RPMI8226 (cell line): ENCODE measurements at regions not wholly inside any gene's neighbourhood (a gene's known extent, or its start where the extent isn't known, plus 50 kb on each side); places are given as distances from the start of the nearest gene placed in this dataset.
"Not testable (repeated sequence)": the region's sequence is repeated elsewhere in the genome, so short reads cannot be mapped to it uniquely, and the experiment has no call there.

Experiments used
- DNase-seq: peaks from one replicate; pipeline ENCODE4 v3.0.0-alpha.2; 2015

- no peak for DNase-seq
These were observed 108.5 kb downstream of the KCNK1 start for GRCh38 chr1:233722212-233722979.

DNA sequence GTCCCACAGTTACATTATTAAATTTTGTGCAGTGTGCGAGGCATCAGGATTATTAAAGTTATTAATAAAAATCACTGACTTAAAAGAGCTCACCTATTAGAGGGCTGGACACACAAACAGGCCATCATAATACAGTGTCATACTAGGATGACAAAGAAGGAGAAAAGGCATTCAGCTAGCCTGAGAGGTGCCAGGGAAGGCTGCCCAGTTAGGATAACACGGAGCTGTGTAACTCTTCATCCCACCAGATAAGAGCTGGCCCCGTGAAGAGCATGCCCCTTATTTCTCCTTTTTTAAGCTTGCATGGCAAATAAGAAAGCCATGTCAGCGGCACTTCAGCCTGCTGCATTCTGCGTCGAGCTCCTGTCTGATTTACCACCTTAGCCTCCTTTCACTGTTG, 109.5 kb downstream of the KCNK1 start:
- DNase-seq: no peak

- DNase-seq: not testable (repeated sequence)
These were observed 110.3 kb downstream of the KCNK1 start for GRCh38 chr1:233724131-233724631.

DNA sequence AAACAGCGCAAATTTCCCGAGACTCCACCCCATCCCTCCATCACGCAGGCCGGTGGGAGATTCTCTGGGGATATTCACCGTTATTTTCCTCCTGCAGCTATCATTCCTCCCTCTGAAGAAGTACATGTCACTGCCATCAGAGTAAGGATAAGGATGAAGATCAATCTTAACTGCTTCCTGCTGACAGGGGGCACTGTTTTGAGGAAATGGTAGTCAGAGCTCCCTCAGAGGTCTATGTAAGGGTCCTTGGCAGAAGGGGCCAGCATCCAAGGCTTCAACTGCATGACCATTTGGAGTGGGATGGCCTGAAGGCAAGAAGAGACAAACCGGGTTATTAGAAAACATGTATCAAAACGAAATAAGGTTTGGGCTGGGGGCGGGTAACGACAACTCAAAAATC, 111.5 kb downstream of the KCNK1 start:
- DNase-seq: no peak

DNA sequence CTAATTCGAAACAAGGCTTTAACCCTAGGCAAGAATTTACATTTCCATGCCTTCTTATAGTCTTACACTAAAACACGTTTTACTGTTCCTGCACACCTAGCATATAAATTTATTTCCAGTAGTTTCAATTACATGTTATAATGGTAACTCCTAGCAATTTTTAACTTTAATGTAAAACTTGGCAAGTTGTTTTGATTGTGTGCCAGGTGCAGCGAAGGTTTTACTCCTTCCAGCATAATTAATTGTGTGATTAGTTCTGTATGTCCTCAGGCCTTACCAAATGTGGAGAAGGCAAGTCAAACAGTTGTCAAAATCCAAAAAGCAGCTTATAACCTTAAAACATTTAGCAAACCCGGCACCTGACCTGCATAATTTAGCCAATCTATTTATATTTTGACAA, 114.8 kb downstream of the KCNK1 start:
- no peak for DNase-seq

DNA sequence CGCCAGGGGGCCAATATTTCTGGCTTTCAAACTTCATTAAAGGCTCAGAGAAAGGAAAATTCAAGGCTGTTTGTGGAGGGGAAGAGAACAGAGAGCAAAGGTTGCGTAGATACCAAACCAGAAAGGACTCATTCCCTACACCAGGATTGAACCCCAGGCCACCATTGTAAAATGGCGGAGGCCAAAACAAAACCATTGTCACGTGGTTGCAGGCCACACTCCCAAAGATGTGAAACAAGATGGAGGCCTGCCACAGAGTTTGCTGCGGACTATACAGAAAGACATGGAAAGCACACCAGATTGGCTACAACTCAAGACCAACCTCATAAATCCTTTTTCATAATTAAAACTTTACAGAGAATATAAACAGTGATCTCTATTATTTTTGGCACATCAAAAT, 116.5 kb downstream of the KCNK1 start:
- no peak for DNase-seq

- DNase-seq: peak; percentile 65
These were observed 116.9 kb downstream of the KCNK1 start for GRCh38 chr1:233730809-233731208.

- DNase-seq: no peak
These were observed 118.3 kb downstream of the KCNK1 start for GRCh38 chr1:233732206-233732605.

DNA sequence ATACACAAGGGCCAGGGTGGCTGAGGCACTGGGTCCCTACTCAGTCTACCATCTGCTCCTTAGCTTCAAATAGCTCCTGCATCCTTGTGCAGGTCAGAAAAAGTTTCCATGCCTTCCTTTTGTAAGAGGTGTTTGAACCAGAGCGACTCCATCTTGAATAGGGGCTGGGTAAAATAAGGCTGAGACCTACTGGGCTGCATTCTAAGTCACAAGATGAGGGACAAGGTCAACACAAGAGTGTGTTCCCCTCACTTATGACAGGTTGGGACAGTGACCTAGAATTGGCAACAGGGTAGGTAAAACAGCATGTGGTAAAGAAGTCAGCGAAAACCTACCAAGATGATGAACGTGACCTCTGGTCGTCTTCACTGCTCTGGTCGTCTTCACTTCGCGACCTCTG, 120.5 kb downstream of the KCNK1 start:
- no peak for DNase-seq

DNA sequence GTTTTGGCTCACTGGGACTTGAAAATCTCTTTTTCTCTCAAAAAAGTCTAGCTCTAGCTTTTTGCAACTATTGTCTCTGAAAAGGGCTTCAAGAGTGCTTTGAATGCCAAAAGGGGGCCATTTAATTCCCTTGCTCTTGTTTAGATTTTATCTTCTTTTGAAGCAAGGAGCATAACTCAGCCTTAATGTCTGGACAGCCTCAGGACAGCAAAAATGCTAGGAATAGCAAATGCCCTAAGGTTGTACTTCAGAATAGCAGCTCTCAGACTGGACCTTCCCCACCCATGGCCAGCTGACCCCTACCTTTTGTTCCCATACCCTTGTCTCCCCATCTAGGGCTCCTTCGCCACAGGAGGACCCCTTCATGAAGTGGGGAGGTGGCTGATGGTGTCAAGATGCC, 121.4 kb downstream of the KCNK1 start:
- no peak for DNase-seq

DNA sequence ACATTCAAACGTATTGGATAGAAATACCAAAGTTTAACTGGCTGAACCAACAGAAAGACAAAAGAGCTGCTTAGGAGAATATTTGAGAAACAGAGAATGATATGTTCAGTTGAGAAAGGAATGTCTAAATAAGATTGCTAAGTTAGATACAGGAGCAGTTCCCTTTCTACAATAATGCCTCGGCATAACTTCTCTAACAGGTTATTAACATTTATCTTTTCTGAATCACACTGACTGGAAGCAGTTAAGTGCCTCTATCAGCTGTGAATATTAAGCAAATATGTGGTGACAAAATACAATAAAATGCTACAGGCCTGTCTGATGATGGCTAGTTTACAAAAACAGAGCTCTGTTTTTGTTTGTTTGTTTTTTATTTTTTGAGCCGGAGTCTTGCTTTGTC, 121.9 kb downstream of the KCNK1 start:
- DNase-seq: no peak

DNA sequence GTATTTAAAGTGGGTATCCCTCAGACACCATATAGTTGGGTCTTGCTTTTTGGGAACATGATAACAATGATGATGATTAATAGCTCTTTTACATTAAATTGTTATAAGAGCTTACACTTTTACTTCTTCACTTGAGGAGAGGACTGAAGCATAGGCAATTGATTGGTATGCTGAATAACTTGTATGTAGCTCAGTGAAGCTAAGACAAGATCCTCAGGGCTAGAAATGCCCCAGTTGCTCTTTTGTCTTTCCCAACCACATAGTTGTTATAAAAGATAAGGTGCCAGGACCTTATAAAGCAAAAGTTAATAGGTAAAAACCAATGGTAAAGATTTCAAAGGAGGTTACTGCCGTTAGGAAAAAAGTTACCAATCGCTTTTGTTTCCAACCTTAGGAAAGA, 123.4 kb downstream of the KCNK1 start:
- DNase-seq: no peak

DNA sequence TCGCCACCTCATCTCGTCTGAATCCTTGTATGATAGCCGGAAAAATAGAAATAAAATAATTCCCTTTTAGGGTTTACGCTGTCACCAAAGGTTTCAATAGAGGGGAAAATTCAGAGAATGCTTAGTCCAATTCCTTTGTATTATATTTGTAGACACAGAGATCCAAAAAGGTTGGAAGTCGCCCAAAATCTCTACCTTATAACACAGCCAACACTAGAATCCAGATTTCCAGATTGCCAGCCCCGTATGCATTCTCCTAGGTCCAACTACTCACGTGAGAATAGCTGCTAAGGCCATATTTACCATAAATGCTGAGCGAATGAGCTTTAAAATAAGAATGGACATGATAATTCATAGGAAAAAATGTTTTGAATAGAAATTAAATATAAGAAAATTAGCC, 124.5 kb downstream of the KCNK1 start:
- no peak for DNase-seq

- DNase-seq: peak; percentile 28
These were observed 124.9 kb downstream of the KCNK1 start for GRCh38 chr1:233738850-233739249.

DNA sequence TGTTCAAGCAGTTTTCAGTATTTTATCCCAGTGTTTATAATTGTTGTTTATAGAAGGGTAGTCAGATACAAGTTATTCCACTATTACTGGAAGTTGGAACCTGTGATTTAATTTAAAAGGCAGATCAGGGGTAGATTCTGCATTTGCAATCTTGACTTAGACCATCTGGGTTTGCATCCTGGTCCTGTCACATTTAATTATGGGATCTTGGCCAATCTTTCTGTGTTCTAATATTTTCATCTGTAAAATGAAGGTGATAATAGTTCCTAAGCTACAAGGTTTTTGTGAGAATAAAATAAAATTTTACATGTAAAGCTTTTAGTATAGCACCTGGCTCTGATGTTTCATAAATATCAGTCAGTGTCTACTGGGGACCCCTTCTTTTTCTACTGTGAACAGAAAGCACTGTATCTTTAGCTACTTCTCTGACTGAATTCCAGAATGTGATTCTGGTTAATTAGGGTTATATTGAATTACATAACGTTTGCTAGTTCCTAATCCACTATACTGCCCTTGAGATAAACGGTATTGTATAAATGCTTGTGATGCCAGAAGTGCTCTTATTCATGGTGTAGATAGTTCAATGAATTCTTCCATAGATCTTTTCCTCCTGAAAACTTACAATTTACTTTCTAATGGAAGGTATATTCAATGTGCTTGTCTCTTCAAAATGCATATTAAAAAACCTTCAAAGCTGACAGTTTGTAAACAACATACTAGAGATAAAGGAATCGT, 131.0 kb downstream of the KCNK1 start:
- DNase-seq: no peak

- DNase-seq: no peak
These were observed 136.2 kb downstream of the KCNK1 start for GRCh38 chr1:233750139-233750538.

GRCh38 chr1:233759665-233760064, 144.8 kb upstream of the SLC35F3 start:
- DNase-seq: no peak

- DNase-seq: not testable (repeated sequence)
These were observed 140.2 kb upstream of the SLC35F3 start for GRCh38 chr1:233764304-233764703.

DNA sequence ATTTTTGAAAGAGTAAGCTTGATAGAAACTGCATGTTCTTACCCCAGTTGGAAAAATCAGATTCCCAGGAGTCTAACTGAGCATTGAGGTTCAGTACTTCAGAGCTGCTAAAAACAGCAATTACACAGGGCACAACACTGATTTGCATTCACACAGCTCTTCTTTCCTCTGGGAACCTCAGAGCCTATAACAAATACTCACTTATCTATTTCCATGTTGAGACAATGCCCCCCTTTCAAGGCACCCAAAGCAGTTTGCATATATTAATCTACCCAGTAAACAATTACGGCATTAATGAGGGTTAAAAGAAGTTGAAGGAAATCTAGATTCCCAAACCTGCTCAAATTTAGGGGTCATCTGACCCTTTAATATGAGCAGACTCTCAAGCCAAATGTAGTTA, 126.9 kb upstream of the SLC35F3 start:
- DNase-seq: no peak

DNA sequence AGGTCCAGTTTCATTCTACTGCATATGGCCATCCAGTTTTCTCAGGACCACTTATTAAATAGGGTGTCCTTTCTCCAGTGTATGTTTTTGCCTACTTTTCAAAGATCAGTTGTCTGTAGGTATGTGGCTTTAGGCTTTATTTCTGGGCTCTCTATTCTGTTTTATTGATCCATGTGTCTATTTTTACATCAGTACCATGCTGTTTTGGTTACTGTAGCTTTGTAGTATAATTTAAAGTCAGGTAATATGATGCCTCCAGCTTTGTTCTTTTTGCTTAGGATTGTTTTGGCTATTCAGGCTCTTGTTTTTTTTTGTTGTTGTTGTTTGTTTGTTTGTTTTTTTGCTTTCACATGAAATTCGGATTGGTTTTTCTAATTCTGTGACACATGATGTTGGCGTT, 124.4 kb upstream of the SLC35F3 start:
- DNase-seq: no peak

DNA sequence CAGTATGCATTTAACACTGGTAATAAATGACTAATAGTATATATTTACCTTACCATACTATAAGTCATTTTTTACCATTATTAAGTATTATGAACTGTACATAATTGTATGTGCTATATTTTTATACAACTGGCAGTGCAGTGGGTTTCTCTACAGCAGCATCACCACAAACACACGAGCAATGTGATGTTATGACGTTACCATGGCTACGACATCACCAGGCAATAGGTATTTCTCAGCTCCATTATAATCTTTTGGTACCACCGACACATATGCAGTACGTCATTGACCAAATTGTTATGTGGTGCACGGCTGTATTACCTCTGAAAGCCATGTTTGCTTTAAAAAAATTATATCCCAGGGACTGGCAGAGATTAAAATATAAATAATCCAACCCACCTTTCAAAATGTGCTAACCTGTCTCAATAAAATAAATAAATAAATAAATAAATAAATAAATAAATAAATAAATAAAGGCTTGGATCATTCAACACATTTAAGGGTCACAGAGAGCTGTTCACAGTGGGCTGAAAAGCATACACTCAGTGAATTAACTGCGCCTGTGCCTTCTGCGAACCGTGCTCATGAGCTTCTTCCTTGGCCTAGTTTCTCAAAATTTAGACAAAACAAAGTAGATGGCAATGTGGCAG, 121.4 kb upstream of the SLC35F3 start:
- no peak for DNase-seq

- no peak for DNase-seq
These were observed 116.9 kb upstream of the SLC35F3 start for GRCh38 chr1:233787599-233787998.

DNA sequence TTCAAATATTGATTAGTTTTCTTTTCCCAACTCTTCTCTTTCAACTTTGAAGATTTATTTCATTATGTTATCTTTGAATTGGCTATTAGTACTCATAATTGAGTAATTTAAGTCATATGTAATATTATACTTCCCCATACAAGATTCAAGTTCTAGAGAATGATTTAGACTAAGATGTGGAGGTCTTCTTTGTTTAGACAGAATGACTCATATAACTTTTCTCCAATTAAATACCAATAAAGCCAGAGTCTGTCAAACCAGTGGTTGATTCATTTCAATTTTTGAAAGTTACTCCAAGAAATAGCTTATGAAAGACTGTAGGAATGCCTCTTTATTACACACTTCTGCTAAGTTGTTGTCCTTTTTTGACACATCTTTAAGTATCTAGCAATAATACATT, 115.8 kb upstream of the SLC35F3 start:
- no peak for DNase-seq

DNA sequence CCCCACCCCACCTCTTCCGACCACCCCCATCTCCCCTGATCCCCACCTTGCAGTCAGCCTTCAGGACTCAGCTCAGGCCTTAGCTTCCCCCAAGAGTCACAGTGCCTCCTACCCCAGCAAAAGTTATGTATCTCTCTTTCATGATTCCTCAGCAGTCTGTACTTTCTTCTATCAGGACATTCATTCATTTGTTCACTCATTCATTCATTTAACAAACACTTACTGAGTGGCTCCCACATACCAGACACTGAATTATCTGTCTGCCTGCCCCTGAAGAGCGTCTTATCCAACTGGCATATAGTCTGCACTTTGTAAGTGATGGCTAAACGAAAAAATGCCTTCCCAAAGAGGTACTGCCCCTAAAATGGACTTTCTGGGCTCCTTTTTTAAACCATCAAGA, 114.4 kb upstream of the SLC35F3 start:
- DNase-seq: no peak
